ENCODE measurements at regions not wholly inside any gene's neighbourhood (a gene's known extent, or its start where the extent isn't known, plus 50 kb on each side); places are given as distances from the start of the nearest gene placed in this dataset.

- H3K4me3 ChIP-seq (ENCODE audit: control insufficient read depth, low read depth, low read length), result no peak overlapping the region
- TF ChIP-seq CTCF (IDR thresholded peaks at IDR 0.05; ENCODE audit: control insufficient read depth, insufficient read depth, low read depth, low read length, missing control alignments), result no peak
- DNase-seq (ENCODE audit: low read depth), result no peak
Observed at GRCh38 chr12:114984634-114985061, 300.7 kb upstream of the TBX3 start.

- H3K4me3 ChIP-seq (ENCODE audit: control insufficient read depth, low read depth, low read length), result no peak overlapping the region
- no peak for TF ChIP-seq CTCF (IDR thresholded peaks at IDR 0.05; ENCODE audit: control insufficient read depth, insufficient read depth, low read depth, low read length, missing control alignments)
- DNase-seq (ENCODE audit: low read depth), result no peak
Observed at GRCh38 chr12:114982760-114983159, 298.8 kb upstream of the TBX3 start.

- TF ChIP-seq CTCF (IDR thresholded peaks at IDR 0.05; ENCODE audit: control insufficient read depth, insufficient read depth, low read depth, low read length, missing control alignments), result no peak
- no peak overlapping the region for H3K4me3 ChIP-seq (ENCODE audit: control insufficient read depth, low read depth, low read length)
- no peak for DNase-seq (ENCODE audit: low read depth)
Observed at GRCh38 chr12:114981036-114981435, 297.1 kb upstream of the TBX3 start.

GRCh38 chr12:114976959-114977358 is 293.0 kb upstream of the TBX3 start:
- H3K4me3 ChIP-seq (ENCODE audit: control insufficient read depth, low read depth, low read length), result no peak overlapping the region
- TF ChIP-seq CTCF (IDR thresholded peaks at IDR 0.05; ENCODE audit: control insufficient read depth, insufficient read depth, low read depth, low read length, missing control alignments), result no peak
- DNase-seq (ENCODE audit: low read depth), result no peak

- DNase-seq (ENCODE audit: low read depth), result no peak
- H3K4me3 ChIP-seq (ENCODE audit: control insufficient read depth, low read depth, low read length), result no peak overlapping the region
- TF ChIP-seq CTCF (IDR thresholded peaks at IDR 0.05; ENCODE audit: control insufficient read depth, insufficient read depth, low read depth, low read length, missing control alignments), result no peak
Observed at GRCh38 chr12:114976372-114976771, 292.4 kb upstream of the TBX3 start.

- no peak for DNase-seq (ENCODE audit: low read depth)
- no peak overlapping the region for H3K4me3 ChIP-seq (ENCODE audit: control insufficient read depth, low read depth, low read length)
- no peak for TF ChIP-seq CTCF (IDR thresholded peaks at IDR 0.05; ENCODE audit: control insufficient read depth, insufficient read depth, low read depth, low read length, missing control alignments)
Observed at GRCh38 chr12:114975640-114976310, 291.8 kb upstream of the TBX3 start.
